Nephron progenitor cell (in vitro differentiated cells): ENCODE measurements at regions not wholly inside any gene's neighbourhood (a gene's known extent, or its start where the extent isn't known, plus 50 kb on each side); places are given as distances from the start of the nearest gene placed in this dataset.
A peak's percentile ranks its signal among the peaks of the same experiment; 100 is the strongest.

ENCODE experiments used
- DNase-seq: peaks from one replicate; pipeline ENCODE4 v3.0.0; 2021
- H3K27ac Mint-ChIP-seq: 2 replicates; pipeline ENCODE4 v1.8.0; 2021; ENCODE audit warnings: mild to moderate bottlenecking, moderate library complexity, mixed read lengths
- H3K27me3 Mint-ChIP-seq: 2 replicates; pipeline ENCODE4 v1.8.0; 2021; ENCODE audit warnings: mild to moderate bottlenecking, low read depth, mixed read lengths; ENCODE audit not compliant: poor library complexity
- H3K36me3 Mint-ChIP-seq: 2 replicates; pipeline ENCODE4 v1.8.0; 2021; ENCODE audit warnings: low read depth, mixed read lengths
- H3K4me1 Mint-ChIP-seq: 2 replicates; pipeline ENCODE4 v1.8.0; 2021; ENCODE audit warnings: mixed read lengths
- H3K4me3 Mint-ChIP-seq: 2 replicates; pipeline ENCODE4 v1.8.0; 2021; ENCODE audit warnings: mild to moderate bottlenecking, moderate library complexity, mixed read lengths
- H3K9me3 Mint-ChIP-seq: 2 replicates; pipeline ENCODE4 v1.8.0; 2021; ENCODE audit warnings: mild to moderate bottlenecking, moderate library complexity, mixed read lengths
- CTCF ChIP-seq: fragments of 200-600 bp; sonication (generic); IDR thresholded peaks from 2 replicates; pipeline ENCODE4 v1.5.0; 2021; ENCODE audit warnings: antibody characterized with exemption

GRCh38 chr13:58680115-58680514 lies 1048.6 kb downstream of the PCDH17 start:
- peaks cover 23% of the 10 kb centered on the region for H3K36me3 Mint-ChIP-seq
- peaks cover 4% of the 10 kb centered on the region for H3K4me1 Mint-ChIP-seq
- TF ChIP-seq CTCF: no peak
- H3K9me3 Mint-ChIP-seq: peaks cover 29% of the 10 kb centered on the region
- H3K27ac Mint-ChIP-seq: peak overlapping the region; percentile 71
- no peak for DNase-seq
- H3K27me3 Mint-ChIP-seq: no peaks in the 10 kb centered on the region
- H3K4me3 Mint-ChIP-seq: no peak overlapping the region

GRCh38 chr13:58682616-58683015 lies 1051.1 kb downstream of the PCDH17 start:
- TF ChIP-seq CTCF: no peak
- peaks cover 4% of the 10 kb centered on the region for H3K4me1 Mint-ChIP-seq
- DNase-seq: no peak
- H3K4me3 Mint-ChIP-seq: no peak overlapping the region
- H3K27ac Mint-ChIP-seq: no peak overlapping the region
- peaks cover 23% of the 10 kb centered on the region for H3K36me3 Mint-ChIP-seq
- peaks cover 27% of the 10 kb centered on the region for H3K9me3 Mint-ChIP-seq
- H3K27me3 Mint-ChIP-seq: no peaks in the 10 kb centered on the region

GRCh38 chr13:58687148-58687547 lies 1055.6 kb downstream of the PCDH17 start:
- Mint-ChIP-seq H3K36me3 (peaks cover 5% of the 10 kb centered on the region), H3K4me3 (no peak overlapping the region), H3K9me3 (peaks cover 14% of the 10 kb centered on the region), H3K4me1 (no peaks in the 10 kb centered on the region), H3K27me3 (peaks cover 4% of the 10 kb centered on the region), H3K27ac (no peak overlapping the region)
- no peak for TF ChIP-seq CTCF
- no peak for DNase-seq

GRCh38 chr13:58698531-58698930 lies 1067.0 kb downstream of the PCDH17 start:
- Mint-ChIP-seq H3K27me3 (no peaks in the 10 kb centered on the region), H3K36me3 (no peaks in the 10 kb centered on the region), H3K4me1 (no peaks in the 10 kb centered on the region), H3K4me3 (no peak overlapping the region), H3K9me3 (peaks cover 4% of the 10 kb centered on the region), H3K27ac (no peak overlapping the region)
- DNase-seq: no peak
- no peak for TF ChIP-seq CTCF

GRCh38 chr13:58704953-58705352 lies 1073.4 kb downstream of the PCDH17 start:
- Mint-ChIP-seq H3K27me3 (peaks cover 6% of the 10 kb centered on the region), H3K27ac (no peak overlapping the region), H3K36me3 (peaks cover 10% of the 10 kb centered on the region), H3K9me3 (peaks cover 26% of the 10 kb centered on the region), H3K4me1 (no peaks in the 10 kb centered on the region), H3K4me3 (no peak overlapping the region)
- no peak for TF ChIP-seq CTCF
- no peak for DNase-seq

GRCh38 chr13:58706421-58706820 lies 1074.9 kb downstream of the PCDH17 start:
- Mint-ChIP-seq H3K27me3 (peaks cover 6% of the 10 kb centered on the region), H3K4me1 (no peaks in the 10 kb centered on the region), H3K27ac (no peak overlapping the region), H3K4me3 (no peak overlapping the region), H3K9me3 (peaks cover 37% of the 10 kb centered on the region), H3K36me3 (peaks cover 13% of the 10 kb centered on the region)
- no peak for TF ChIP-seq CTCF
- no peak for DNase-seq
